IMR-90 (cell line): ENCODE measurements at regions not wholly inside any gene's neighbourhood (a gene's known extent, or its start where the extent isn't known, plus 50 kb on each side); places are given as distances from the start of the nearest gene placed in this dataset.

ENCODE experiments used
- ATAC-seq: fragments of 200-7000 bp; cut with Tn5 transposase; 2 replicates; pipeline ENCODE4 v1.9.1; 2020; ENCODE audit warnings: low read depth, mild to moderate bottlenecking, moderate library complexity
- BruUV-seq: library from RNA; stranded (reverse); fragments of 400-500 nt; replicated peaks from 2 replicates; lab custom pipeline; 2021; lab: Mats Ljungman, UMichigan
- CTCF ChIA-PET: fragments of 300-600 bp; formaldehyde crosslinking; extraction: SDS; loops from one replicate; lab custom pipeline; 2021; ENCODE audit warnings: antibody characterized with exemption; lab: Yijun Ruan, JAX
- POLR2A ChIA-PET: fragments of 300-600 bp; sonication (Branson Sonifier 250); formaldehyde crosslinking; loops from one replicate; lab custom pipeline; 2022; ENCODE audit warnings: antibody characterized with exemption; ENCODE audit not compliant: unreplicated experiment; lab: Charles Lee
- DNase-seq: peaks from one replicate; pipeline ENCODE4 v3.0.0; 2013
- H2AFZ ChIP-seq: replicated peaks from 2 replicates; pipeline ENCODE3; 2013; ENCODE audit warnings: low read length, mild to moderate bottlenecking; ENCODE audit not compliant: poor library complexity
- H2AK5ac ChIP-seq: 2 replicates; pipeline ENCODE4 v1.6.1; 2013; ENCODE audit warnings: low read depth, low read length, inconsistent platforms
- H2AK9ac ChIP-seq: replicated peaks from 2 replicates; pipeline ENCODE3; 2013; ENCODE audit warnings: mild to moderate bottlenecking, low read depth, low read length, moderate library complexity; ENCODE audit not compliant: poor library complexity
- H2BK120ac ChIP-seq: 2 replicates; pipeline ENCODE4 v1.6.1; 2013; ENCODE audit warnings: low read depth, low read length, inconsistent platforms
- H2BK15ac ChIP-seq: 3 replicates; pipeline ENCODE4 v1.6.1; 2013; ENCODE audit warnings: low read depth, low read length, inconsistent platforms
- H2BK20ac ChIP-seq: 2 replicates; pipeline ENCODE4 v1.6.1; 2013; ENCODE audit warnings: low read depth, mild to moderate bottlenecking, inconsistent platforms, low read length, moderate library complexity
- H2BK5ac ChIP-seq: 2 replicates; pipeline ENCODE4 v1.6.1; 2013; ENCODE audit warnings: mild to moderate bottlenecking, low read depth, low read length, inconsistent platforms; ENCODE audit not compliant: poor library complexity, severe bottlenecking
- H3K14ac ChIP-seq: replicated peaks from 2 replicates; pipeline ENCODE4 v1.6.1; 2013; ENCODE audit warnings: low read depth, low read length, inconsistent platforms
- H3K18ac ChIP-seq: 2 replicates; pipeline ENCODE4 v1.6.1; 2013; ENCODE audit warnings: low read depth, low read length, control low read depth
- H3K23ac ChIP-seq: 2 replicates; pipeline ENCODE4 v1.6.1; 2013; ENCODE audit warnings: low read depth, low read length, inconsistent platforms
- H3K27ac ChIP-seq: 2 replicates; pipeline ENCODE4 v1.5.1; 2013; ENCODE audit warnings: mild to moderate bottlenecking, control low read depth, low read length; ENCODE audit not compliant: insufficient read depth
- H3K27me3 ChIP-seq: 2 replicates; pipeline ENCODE4 v1.6.1; 2013; ENCODE audit warnings: low read length; ENCODE audit not compliant: control insufficient read depth, insufficient read depth
- H3K36me3 ChIP-seq: 2 replicates; pipeline ENCODE4 v1.6.1; 2013; ENCODE audit warnings: low read length, mixed read lengths; ENCODE audit not compliant: control insufficient read depth, insufficient read depth
- H3K4ac ChIP-seq: 2 replicates; pipeline ENCODE4 v1.6.1; 2013; ENCODE audit warnings: low read depth, low read length, inconsistent platforms
- H3K4me1 ChIP-seq: 2 replicates; pipeline ENCODE4 v1.6.1; 2013; ENCODE audit warnings: low read length, mixed read lengths; ENCODE audit not compliant: control insufficient read depth, insufficient read depth
- H3K4me2 ChIP-seq: 2 replicates; pipeline ENCODE4 v1.6.1; 2013; ENCODE audit warnings: low read depth, mild to moderate bottlenecking, control low read depth, low read length, moderate library complexity
- H3K4me3 ChIP-seq: 2 replicates; pipeline ENCODE4 v1.5.1; 2013; ENCODE audit warnings: low read depth, mild to moderate bottlenecking, control low read depth, low read length, moderate library complexity; ENCODE audit not compliant: insufficient read depth
- H3K56ac ChIP-seq: 2 replicates; pipeline ENCODE4 v1.6.1; 2013; ENCODE audit warnings: low read length, inconsistent platforms; ENCODE audit not compliant: insufficient read depth; ENCODE audit errors: extremely low read depth
- H3K79me1 ChIP-seq, 2 experiments: 2 replicates each; pipeline ENCODE4 v1.6.1; 2013; ENCODE audit warnings: low read length in 2 of 2, inconsistent platforms in 1 of 2, low read depth in 1 of 2
- H3K9ac ChIP-seq: 2 replicates; pipeline ENCODE4 v1.6.1; 2013; ENCODE audit warnings: low read depth, low read length, control low read depth
- H3K9me1 ChIP-seq: 2 replicates; pipeline ENCODE4 v1.6.1; 2013; ENCODE audit warnings: low read length, inconsistent platforms; ENCODE audit not compliant: insufficient read depth
- H3K9me3 ChIP-seq: 2 replicates; pipeline ENCODE4 v1.6.1; 2013; ENCODE audit warnings: low read length; ENCODE audit not compliant: control insufficient read depth, insufficient read depth
- H4K20me1 ChIP-seq: 2 replicates; pipeline ENCODE4 v1.6.1; 2013; ENCODE audit warnings: low read length, inconsistent platforms; ENCODE audit not compliant: insufficient read depth
- H4K5ac ChIP-seq: 2 replicates; pipeline ENCODE4 v1.6.1; 2013; ENCODE audit warnings: mild to moderate bottlenecking, low read depth, low read length, control low read depth
- H4K8ac ChIP-seq, 2 experiments: 2 replicates each; pipeline ENCODE4 v1.6.1; 2013; ENCODE audit warnings: low read depth in 2 of 2, low read length in 2 of 2, control low read depth in 1 of 2, inconsistent platforms in 1 of 2
- H4K91ac ChIP-seq: 2 replicates; pipeline ENCODE4 v1.6.1; 2013; ENCODE audit warnings: low read depth, low read length, inconsistent platforms; ENCODE audit not compliant: insufficient read depth
- NFE2L2 ChIP-seq: fragments of 150-350 bp; IDR thresholded peaks from 2 replicates; pipeline ENCODE4 v1.6.1; 2016; ENCODE audit warnings: low read depth, mild to moderate bottlenecking, low read length
- RAD21 ChIP-seq: IDR thresholded peaks from 2 replicates; pipeline ENCODE4 v1.6.1; 2012; ENCODE audit warnings: low read length, improper control_type of control experiment
- WGBS, 2 experiments: methylation state at CpG; one replicate each; pipeline versions ENCODE4 v1.1.5 to v1.1.7; 2013; ENCODE audit warnings: missing lambda C conversion rate in 2 of 2; ENCODE audit not compliant: insufficient read length in 1 of 2; ENCODE audit errors: extremely low coverage in 2 of 2; 5-methylcytosine and 5-hydroxymethylcytosine counted together
- dilution Hi-C: fragments of 300-500 bp; cut with HindIII; formaldehyde crosslinking; loops from one replicate; pipeline ENCODE4 v1.14.3; 2018; ENCODE audit warnings: low sequenced_read_pairs; ENCODE audit not compliant: unreplicated experiment
- in situ Hi-C: fragments of 300-500 bp; cut with MboI; formaldehyde crosslinking; loops from 3 replicates; pipeline ENCODE4 v1.14.3; 2019; ENCODE audit warnings: low sequenced_read_pairs, inconsistent platforms, mixed read lengths
- intact Hi-C: fragments of 100-400 bp; cut with micrococcal nuclease; formaldehyde crosslinking; loops from 2 replicates; pipeline ENCODE4 v1.10.0; 2022
- TF ChIP-seq, protein P1 (sequence below): fragments of 150-350 bp; IDR thresholded peaks from 2 replicates; pipeline ENCODE4 v1.6.1; 2016; ENCODE audit warnings: low read depth, mild to moderate bottlenecking, low read length, moderate library complexity, borderline replicate concordance

DNA sequence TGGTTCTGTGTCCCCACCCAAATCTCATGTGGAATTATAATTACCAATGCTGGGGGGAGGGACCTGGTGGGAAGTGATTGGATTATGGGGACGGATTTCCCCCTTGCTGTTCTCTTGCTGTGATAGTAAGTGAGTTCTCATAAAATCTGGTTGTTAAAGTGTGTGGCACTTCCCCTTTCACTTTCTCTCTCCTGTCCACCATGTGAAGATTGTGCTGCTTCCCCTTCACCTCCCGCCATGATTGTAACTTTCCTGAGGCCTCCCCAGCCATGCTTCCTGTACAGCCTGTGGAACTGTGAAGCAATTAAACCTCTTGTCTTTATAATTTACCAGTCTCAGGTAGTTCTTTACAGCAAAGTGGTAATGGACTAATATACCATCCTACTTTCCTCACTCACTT, 289.6 kb downstream of the EFHB start:
- Histone ChIP-seq H4K8ac (no peak overlapping the region), H3K18ac (no peak overlapping the region), H3K4ac (no peak overlapping the region), H2BK5ac (no peak overlapping the region), H2AK5ac (no peak overlapping the region), H3K9me1 (no peaks in the 10 kb centered on the region), H4K20me1 (no peaks in the 10 kb centered on the region), H3K9ac (no peak overlapping the region), H3K27me3 (no peaks in the 10 kb centered on the region), H2BK15ac (no peak overlapping the region), H2AFZ (no peak overlapping the region), H3K4me3 (no peak overlapping the region), H3K56ac (no peak overlapping the region), H3K14ac (no peak overlapping the region), H3K4me2 (no peak overlapping the region), H3K9me3 (peaks cover 5% of the 10 kb centered on the region; the same call in 1 of the 2 replicates), H2BK20ac (no peak overlapping the region), H3K27ac (no peak overlapping the region), H4K5ac (no peak overlapping the region), H3K36me3 (no peaks in the 10 kb centered on the region), H2AK9ac (no peak overlapping the region), H3K23ac (no peak overlapping the region), H2BK120ac (no peak overlapping the region), H3K4me1 (no peaks in the 10 kb centered on the region), H3K79me1 (no peaks in the 10 kb centered on the region), H4K91ac (no peak overlapping the region)
- intact Hi-C loops (no loop called here), dilution Hi-C loops (no loop called here), in situ Hi-C loops (no loop called here)
- BruUV-seq = no TSS peak
- ATAC-seq = no peak
- no peak for DNase-seq
- TF ChIP-seq NFE2L2 (no peak), RAD21 (no peak)
- TF ChIP-seq, protein P1, sequence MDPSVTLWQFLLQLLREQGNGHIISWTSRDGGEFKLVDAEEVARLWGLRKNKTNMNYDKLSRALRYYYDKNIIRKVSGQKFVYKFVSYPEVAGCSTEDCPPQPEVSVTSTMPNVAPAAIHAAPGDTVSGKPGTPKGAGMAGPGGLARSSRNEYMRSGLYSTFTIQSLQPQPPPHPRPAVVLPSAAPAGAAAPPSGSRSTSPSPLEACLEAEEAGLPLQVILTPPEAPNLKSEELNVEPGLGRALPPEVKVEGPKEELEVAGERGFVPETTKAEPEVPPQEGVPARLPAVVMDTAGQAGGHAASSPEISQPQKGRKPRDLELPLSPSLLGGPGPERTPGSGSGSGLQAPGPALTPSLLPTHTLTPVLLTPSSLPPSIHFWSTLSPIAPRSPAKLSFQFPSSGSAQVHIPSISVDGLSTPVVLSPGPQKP = no peak
- WGBS, 2 experiments = no CpG with 5 or more reads among the region's 2 CpGs
- POLR2A ChIA-PET = no interaction called here
- CTCF ChIA-PET = no interaction called here
